ENCODE measurements at regions not wholly inside any gene's neighbourhood (a gene's known extent, or its start where the extent isn't known, plus 50 kb on each side); places are given as distances from the start of the nearest gene placed in this dataset.

DNA sequence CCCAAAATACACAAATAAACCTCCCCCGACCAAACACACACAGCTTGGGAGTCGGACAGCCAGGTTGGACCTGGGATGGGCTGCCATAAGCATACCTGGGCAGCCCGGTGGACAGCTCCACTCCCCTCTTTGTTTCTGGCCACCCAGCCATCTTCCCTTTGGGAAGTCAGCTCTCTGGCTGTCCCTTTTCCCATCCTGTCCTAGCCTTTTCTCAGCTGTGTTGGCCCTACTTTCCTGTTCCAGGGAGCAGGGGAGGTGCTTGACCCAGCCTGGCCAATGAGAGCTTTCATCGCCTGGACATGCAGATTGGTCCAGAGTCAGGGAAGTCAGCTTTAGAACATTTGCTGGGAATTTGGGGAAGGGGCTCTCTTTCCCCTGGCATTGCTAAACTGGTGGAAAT is 68.7 kb upstream of the NECTIN1 start:
- TF ChIP-seq CTCF (IDR thresholded peaks at IDR 0.05) (no peak), POLR2A (IDR thresholded peaks at IDR 0.05) (no peak)

All from Peyer's patch (tissue), 4 donors.